Esophagus squamous epithelium (tissue), 5 donors: ENCODE measurements at regions not wholly inside any gene's neighbourhood (a gene's known extent, or its start where the extent isn't known, plus 50 kb on each side); places are given as distances from the start of the nearest gene placed in this dataset.

Source experiments
- DNase-seq: peaks from one replicate; lab custom pipeline; 2025; lab: John Stamatoyannopoulos, UW
- H3K27ac ChIP-seq, 4 donors: fragments of 200-600 bp; sonication (generic); one replicate each; pipeline ENCODE4 v1.5.1; 2016 to 2019; ENCODE audit warnings: mild to moderate bottlenecking in 1 of 4
- H3K27me3 ChIP-seq, 4 donors: fragments of 200-600 bp; sonication (generic); 1 replicate in 3 of 4; 2 replicates in 1 of 4; pipeline versions ENCODE4 v1.5.1 to v1.6.0; 2017 to 2021; ENCODE audit warnings: antibody characterized with exemption in 1 of 4
- H3K36me3 ChIP-seq, 3 donors: fragments of 200-600 bp; sonication (generic); one replicate each; pipeline ENCODE4 v1.5.1; 2016 to 2019
- H3K4me1 ChIP-seq, 3 donors: fragments of 200-600 bp; sonication (generic); one replicate each; pipeline ENCODE4 v1.5.1; 2017 to 2019
- H3K4me3 ChIP-seq, 4 donors: fragments of 200-600 bp; sonication (generic); 1 replicate in 3 of 4; 2 replicates in 1 of 4; pipeline ENCODE4 v1.5.1; 2016 to 2019; ENCODE audit warnings: mild to moderate bottlenecking in 2 of 4, moderate library complexity in 1 of 4
- H3K9me3 ChIP-seq, 3 donors: fragments of 200-600 bp; sonication (generic); one replicate each; pipeline ENCODE4 v1.5.1; 2016 to 2019
- CTCF ChIP-seq, 6 experiments: fragments of 450-650 bp in 4 of 6; fragments of 200-600 bp in 2 of 6; sonication (generic) in 2 of 6; IDR thresholded peaks; one replicate each; pipeline ENCODE4 v1.5.1; 2016 to 2019; ENCODE audit warnings: antibody characterized with exemption in 6 of 6, mild to moderate bottlenecking in 4 of 6, moderate library complexity in 4 of 6
- POLR2A ChIP-seq, 4 donors: fragments of 450-650 bp; IDR thresholded peaks; one replicate each; pipeline ENCODE4 v1.6.1; 2017; ENCODE audit warnings: antibody characterized with exemption in 4 of 4, mild to moderate bottlenecking in 4 of 4, moderate library complexity in 3 of 4
- WGBS, 2 donors: methylation state at CpG; one replicate each; pipeline ENCODE4 v1.1.5; 2018; 5-methylcytosine and 5-hydroxymethylcytosine counted together
- intact Hi-C: fragments of 100-400 bp; cut with DNase I; formaldehyde crosslinking; loops from one replicate; pipeline ENCODE4 v1.15.0; 2022
- donor health status: DM: yes; HTN: yes; CAD: no.

- TF ChIP-seq CTCF (IDR thresholded peaks at IDR 0.05) (no peak), POLR2A (IDR thresholded peaks at IDR 0.05) (no peak)
- DNase-seq = no peak
- WGBS, 2 donors = 50 to 72% methylated on average over 5 of the region's 5 CpGs
- intact Hi-C loops = loop anchor here (5.0 to 10.0 kb wide), 2 partner anchors 51 to 414 kb away; no protein-coding TSS in a partner anchor
- H3K9me3 ChIP-seq = no peaks in the 10 kb centered on the region
- H3K27me3 ChIP-seq = peaks cover 0 to 7% (median 0%) of the 10 kb centered on the region in 4 donors
- no peaks in the 10 kb centered on the region for H3K36me3 ChIP-seq
- H3K27ac ChIP-seq = no peak overlapping the region
- peaks cover 0 to 22% (median 8%) of the 10 kb centered on the region in 3 donors for H3K4me1 ChIP-seq
- no peak overlapping the region for H3K4me3 ChIP-seq
Observed at GRCh38 chr5:34483442-34484033, 172.6 kb upstream of the RAI14 start.

DNA sequence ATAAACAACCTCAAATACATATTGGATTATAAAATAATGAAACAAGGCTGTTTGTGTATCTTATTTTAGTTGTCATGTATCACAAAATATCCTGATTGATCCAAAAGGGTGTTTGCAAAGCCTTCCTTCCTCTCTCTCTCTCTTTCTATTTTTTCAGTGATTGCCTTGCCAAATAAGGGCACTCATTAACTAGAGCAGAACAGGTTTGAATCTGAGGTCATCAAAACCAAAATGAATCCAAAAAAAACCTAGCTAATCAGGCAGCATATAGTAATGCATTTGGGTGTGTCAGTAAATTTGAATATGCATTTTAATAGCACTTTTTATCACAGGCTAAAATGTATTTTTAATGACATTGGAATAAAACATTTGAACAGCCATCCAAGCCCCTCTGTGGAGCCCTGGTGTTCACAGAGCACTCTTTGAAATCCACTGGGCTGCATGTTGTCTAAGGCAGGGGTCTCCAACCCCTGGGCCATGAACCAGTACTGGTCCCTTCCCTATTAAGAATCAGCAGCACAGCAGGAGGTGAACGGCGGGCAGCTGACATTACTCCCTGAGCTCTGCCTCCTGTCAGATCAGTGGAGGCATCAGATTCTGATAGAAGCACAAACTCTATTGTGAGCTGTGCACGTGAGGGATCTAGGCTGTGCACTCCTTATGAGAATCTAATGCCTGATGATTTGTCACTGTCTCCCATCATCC, 171.8 kb upstream of the RAI14 start:
- Histone ChIP-seq H3K27ac (no peak overlapping the region), H3K4me1 (peaks cover 0 to 27% (median 8%) of the 10 kb centered on the region in 3 donors), H3K9me3 (no peaks in the 10 kb centered on the region), H3K4me3 (no peak overlapping the region), H3K36me3 (no peaks in the 10 kb centered on the region), H3K27me3 (no peaks in the 10 kb centered on the region)
- intact Hi-C loops = loop anchor here (5.0 to 10.0 kb wide), 2 partner anchors 50 to 413 kb away; no protein-coding TSS in a partner anchor
- TF ChIP-seq CTCF (IDR thresholded peaks at IDR 0.05) (no peak), POLR2A (IDR thresholded peaks at IDR 0.05) (no peak)
- 67 to 90% methylated on average over 2 to 3 of the region's 3 CpGs for WGBS, 2 donors
- DNase-seq = no peak

- H3K4me1 ChIP-seq = peaks cover 0 to 29% (median 8%) of the 10 kb centered on the region in 3 donors
- no peaks in the 10 kb centered on the region for H3K36me3 ChIP-seq
- DNase-seq = no peak
- TF ChIP-seq CTCF (IDR thresholded peaks at IDR 0.05) (no peak), POLR2A (IDR thresholded peaks at IDR 0.05) (no peak)
- no peaks in the 10 kb centered on the region for H3K27me3 ChIP-seq
- no peaks in the 10 kb centered on the region for H3K9me3 ChIP-seq
- H3K27ac ChIP-seq = no peak overlapping the region
- no peak overlapping the region for H3K4me3 ChIP-seq
- intact Hi-C loops = loop anchor here (10.0 kb wide), 1 partner anchor 49 kb away; no protein-coding TSS in a partner anchor
Observed at GRCh38 chr5:34485768-34486030, 170.4 kb upstream of the RAI14 start.

- H3K27ac ChIP-seq = peak overlapping the region in 1 of 4 donors; percentile 67
- H3K36me3 ChIP-seq = no peaks in the 10 kb centered on the region
- H3K9me3 ChIP-seq = no peaks in the 10 kb centered on the region
- DNase-seq = no peak
- no peaks in the 10 kb centered on the region for H3K27me3 ChIP-seq
- TF ChIP-seq CTCF (IDR thresholded peaks at IDR 0.05) (peak; percentile 51 to 88 (median 84)), POLR2A (IDR thresholded peaks at IDR 0.05) (no peak)
- peaks cover 0 to 29% (median 8%) of the 10 kb centered on the region in 3 donors for H3K4me1 ChIP-seq
- WGBS, 2 donors = 21 to 22% methylated on average over 13 to 15 of the region's 15 CpGs
- intact Hi-C loops = loop anchor here (10.0 kb wide), 1 partner anchor 48 kb away; no protein-coding TSS in a partner anchor
- H3K4me3 ChIP-seq = no peak overlapping the region
Observed at GRCh38 chr5:34486160-34486848, 169.8 kb upstream of the RAI14 start.

DNA sequence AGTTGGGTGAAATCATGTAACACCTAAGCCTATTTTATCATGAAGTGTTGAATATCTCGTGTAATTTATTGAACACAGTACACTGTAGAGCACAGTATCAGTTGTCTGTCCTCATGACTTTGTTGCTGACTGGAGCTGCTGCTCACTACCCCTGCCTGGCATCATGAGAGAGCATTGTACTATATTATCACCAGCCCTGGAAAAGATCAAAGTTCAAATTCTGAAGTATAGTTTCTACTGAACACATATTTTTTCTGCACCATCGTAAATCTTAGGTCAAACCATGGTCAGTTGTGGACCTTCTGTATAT, 169.3 kb upstream of the RAI14 start:
- H3K27ac ChIP-seq = peak overlapping the region in 1 of 4 donors; percentile 67
- H3K9me3 ChIP-seq = no peaks in the 10 kb centered on the region
- intact Hi-C loops = loop anchor here (10.0 kb wide), 1 partner anchor 48 kb away; no protein-coding TSS in a partner anchor
- H3K4me3 ChIP-seq = no peak overlapping the region
- WGBS, 2 donors = 36 to 42% methylated on average over 2 of the region's 2 CpGs
- DNase-seq = no peak
- no peak for TF ChIP-seq CTCF (IDR thresholded peaks at IDR 0.05)
- TF ChIP-seq POLR2A (IDR thresholded peaks at IDR 0.05) = no peak
- no peaks in the 10 kb centered on the region for H3K27me3 ChIP-seq
- no peaks in the 10 kb centered on the region for H3K36me3 ChIP-seq
- peaks cover 0 to 29% (median 8%) of the 10 kb centered on the region in 3 donors for H3K4me1 ChIP-seq
